Small intestine (tissue), 7 donors: ENCODE measurements at regions not wholly inside any gene's neighbourhood (a gene's known extent, or its start where the extent isn't known, plus 50 kb on each side); places are given as distances from the start of the nearest gene placed in this dataset.

Source experiments
- DNase-seq, 2 donors: peaks; one replicate each; pipeline versions ENCODE4 v3.0.0 to v3.0.0-alpha.2; 2013
- FAIRE-seq: peaks from 2 replicates; lab custom pipeline; 2012; peaks lifted over from hg19 to GRCh38; lab: Jason Lieb, UNC
- H3K27ac ChIP-seq, 3 donors: one replicate each; pipeline ENCODE4 v1.5.1; 2013; ENCODE audit warnings: low read length in 2 of 3, mild to moderate bottlenecking in 2 of 3, control low read depth in 1 of 3, inconsistent platforms in 1 of 3, low read depth in 1 of 3, moderate library complexity in 1 of 3
- H3K27me3 ChIP-seq, 3 donors: one replicate each; pipeline ENCODE4 v1.6.1; 2013; ENCODE audit warnings: low read length in 3 of 3, inconsistent platforms in 1 of 3; ENCODE audit not compliant: control insufficient read depth in 3 of 3, insufficient read depth in 3 of 3
- H3K36me3 ChIP-seq, 3 donors: one replicate each; pipeline ENCODE4 v1.6.1; 2013; ENCODE audit warnings: low read length in 3 of 3, inconsistent platforms in 1 of 3, low read depth in 1 of 3, mild to moderate bottlenecking in 1 of 3, moderate library complexity in 1 of 3; ENCODE audit not compliant: control insufficient read depth in 3 of 3, insufficient read depth in 2 of 3
- H3K4me1 ChIP-seq, 3 donors: one replicate each; pipeline ENCODE4 v1.6.1; 2013; ENCODE audit warnings: low read length in 2 of 3, inconsistent platforms in 1 of 3, low read depth in 1 of 3, mild to moderate bottlenecking in 1 of 3, moderate library complexity in 1 of 3; ENCODE audit not compliant: control insufficient read depth in 3 of 3, insufficient read depth in 2 of 3
- H3K4me3 ChIP-seq, 3 donors: one replicate each; pipeline ENCODE4 v1.5.1; 2013; ENCODE audit warnings: low read length in 3 of 3, control low read depth in 1 of 3, inconsistent platforms in 1 of 3, low read depth in 1 of 3, mild to moderate bottlenecking in 1 of 3, moderate library complexity in 1 of 3
- H3K9me3 ChIP-seq, 2 donors: one replicate each; pipeline ENCODE4 v1.6.1; 2013; ENCODE audit warnings: low read depth in 1 of 2, low read length in 1 of 2; ENCODE audit not compliant: control insufficient read depth in 2 of 2, insufficient read depth in 1 of 2
- WGBS, 3 donors: extraction: QIAGEN DNeasy Blood & Tissue Kit; methylation state at CpG; one replicate each; pipeline ENCODE4 v1.1.7; 2013; 5-methylcytosine and 5-hydroxymethylcytosine counted together
- donor health status: healthy with polysubstance abuse.
- donor health status: control.
- donor health status: control.
- donor health status: Bipolar disorder and iron deficiency.
- donor health status: healthy.

GRCh38 chr7:42332605-42333222 lies 95.7 kb upstream of the GLI3 start:
- no peak overlapping the region for H3K4me3 ChIP-seq
- DNase-seq (no peak), FAIRE-seq (no peak)
- no peaks in the 10 kb centered on the region for H3K36me3 ChIP-seq
- H3K27ac ChIP-seq: no peak overlapping the region
- no peaks in the 10 kb centered on the region for H3K4me1 ChIP-seq
- peaks cover 0 to 4% of the 10 kb centered on the region in 2 donors for H3K9me3 ChIP-seq
- WGBS, 3 donors: 94 to 96% (median 95%) methylated on average over 2 of the region's 2 CpGs
- no peaks in the 10 kb centered on the region for H3K27me3 ChIP-seq

- Histone ChIP-seq H3K9me3 (no peaks in the 10 kb centered on the region), H3K36me3 (no peaks in the 10 kb centered on the region), H3K27me3 (no peaks in the 10 kb centered on the region), H3K4me3 (no peak overlapping the region), H3K4me1 (no peaks in the 10 kb centered on the region), H3K27ac (no peak overlapping the region)
- DNase-seq (no peak), FAIRE-seq (no peak)
- 39 to 61% (median 48%) methylated on average over 2 of the region's 2 CpGs for WGBS, 3 donors
These were observed 82.6 kb upstream of the GLI3 start for GRCh38 chr7:42319631-42320030.

DNA sequence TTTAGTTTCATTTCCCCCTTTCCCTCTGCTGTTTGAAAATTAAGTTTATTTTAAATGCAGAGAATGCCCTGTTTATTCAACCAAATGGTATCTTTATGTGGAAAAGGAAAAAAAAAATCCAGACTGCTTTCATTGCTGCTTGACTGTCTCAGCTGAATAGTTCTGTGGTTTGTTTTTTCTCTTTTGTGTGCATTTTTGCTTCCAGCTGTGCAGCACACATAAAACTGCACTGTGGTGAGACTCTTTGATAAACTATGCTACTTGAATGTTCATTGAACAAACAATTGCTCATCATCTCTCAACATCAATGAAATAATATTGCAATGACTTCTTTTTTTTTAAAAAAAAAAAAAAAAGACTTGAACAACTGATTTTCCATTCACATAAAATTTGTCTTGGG lies 78.6 kb upstream of the GLI3 start:
- Histone ChIP-seq H3K4me1 (no peaks in the 10 kb centered on the region), H3K9me3 (peaks cover 0 to 3% of the 10 kb centered on the region in 2 donors), H3K4me3 (no peak overlapping the region), H3K27me3 (no peaks in the 10 kb centered on the region), H3K36me3 (no peaks in the 10 kb centered on the region), H3K27ac (no peak overlapping the region)
- no peak for FAIRE-seq
- no peak for DNase-seq

DNA sequence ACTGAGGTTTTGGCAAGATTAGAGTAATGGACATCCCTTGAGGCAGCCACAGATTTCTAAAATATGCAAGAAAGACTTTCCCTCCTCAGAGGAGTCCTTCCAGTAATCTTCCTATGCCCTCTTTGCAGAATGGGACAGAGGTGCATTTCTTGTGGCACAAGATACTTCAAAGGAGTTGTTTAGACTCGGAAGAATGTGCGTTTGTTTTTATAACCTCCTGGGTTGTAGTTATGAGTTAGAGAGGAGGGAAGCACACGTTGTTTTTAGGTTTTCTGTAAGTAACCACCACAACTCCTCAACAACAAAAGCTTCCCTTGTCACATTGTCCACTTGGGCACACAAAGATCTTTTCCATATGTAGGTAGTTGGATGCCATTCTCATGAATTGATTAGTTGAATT lies 78.1 kb upstream of the GLI3 start:
- FAIRE-seq: no peak

DNA sequence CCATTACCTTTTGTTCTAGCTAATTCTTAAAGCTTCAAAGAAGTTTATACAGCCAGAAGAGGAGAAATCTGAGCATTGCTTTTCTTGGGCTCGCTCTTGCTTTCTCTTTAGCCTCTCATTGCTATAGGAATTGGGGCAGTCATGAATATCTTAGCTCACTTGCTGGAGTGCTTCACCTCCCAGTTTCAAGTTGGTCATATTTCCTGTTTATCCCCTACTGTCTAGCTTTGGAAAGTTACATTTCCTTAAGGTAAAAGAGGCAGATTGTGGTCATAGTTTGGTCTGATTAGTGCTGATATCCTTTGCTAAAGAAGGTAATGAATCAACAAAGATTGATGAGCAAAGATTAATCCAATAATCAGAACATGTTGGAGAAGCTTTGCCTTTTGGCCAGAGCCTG lies 77.7 kb upstream of the GLI3 start:
- Histone ChIP-seq H3K27ac (no peak overlapping the region), H3K4me1 (no peaks in the 10 kb centered on the region), H3K4me3 (no peak overlapping the region), H3K36me3 (no peaks in the 10 kb centered on the region), H3K9me3 (peaks cover 0 to 3% of the 10 kb centered on the region in 2 donors), H3K27me3 (no peaks in the 10 kb centered on the region)
- WGBS, 3 donors: 54 to 67% (median 62%) methylated on average over 1 of the region's 1 CpG
- DNase-seq (no peak), FAIRE-seq (no peak)

More for the DNA sequence above, 78.1 kb upstream of the GLI3 start:
- no peaks in the 10 kb centered on the region for H3K4me1 ChIP-seq
- no peaks in the 10 kb centered on the region for H3K36me3 ChIP-seq
- DNase-seq: no peak
- H3K4me3 ChIP-seq: no peak overlapping the region
- peaks cover 0 to 3% of the 10 kb centered on the region in 2 donors for H3K9me3 ChIP-seq
- no peak overlapping the region for H3K27ac ChIP-seq
- no peaks in the 10 kb centered on the region for H3K27me3 ChIP-seq
- WGBS, 3 donors: 46 to 74% (median 65%) methylated on average over 3 of the region's 3 CpGs

GRCh38 chr7:42311195-42311594 lies 74.2 kb upstream of the GLI3 start:
- H3K4me1 ChIP-seq: no peaks in the 10 kb centered on the region
- no peak for FAIRE-seq
- H3K36me3 ChIP-seq: no peaks in the 10 kb centered on the region
- no peak overlapping the region for H3K4me3 ChIP-seq
- no peak overlapping the region for H3K27ac ChIP-seq
- no peaks in the 10 kb centered on the region for H3K27me3 ChIP-seq
- no peak for DNase-seq
- peaks cover 0 to 3% of the 10 kb centered on the region in 2 donors for H3K9me3 ChIP-seq

GRCh38 chr7:42292991-42293521 lies 56.0 kb upstream of the GLI3 start:
- Histone ChIP-seq H3K9me3 (no peaks in the 10 kb centered on the region), H3K36me3 (no peaks in the 10 kb centered on the region), H3K27me3 (no peaks in the 10 kb centered on the region), H3K27ac (no peak overlapping the region), H3K4me1 (no peaks in the 10 kb centered on the region), H3K4me3 (no peak overlapping the region)
- 28 to 61% (median 37%) methylated on average over 8 of the region's 8 CpGs for WGBS, 3 donors
- no peak for FAIRE-seq
- DNase-seq: no peak

DNA sequence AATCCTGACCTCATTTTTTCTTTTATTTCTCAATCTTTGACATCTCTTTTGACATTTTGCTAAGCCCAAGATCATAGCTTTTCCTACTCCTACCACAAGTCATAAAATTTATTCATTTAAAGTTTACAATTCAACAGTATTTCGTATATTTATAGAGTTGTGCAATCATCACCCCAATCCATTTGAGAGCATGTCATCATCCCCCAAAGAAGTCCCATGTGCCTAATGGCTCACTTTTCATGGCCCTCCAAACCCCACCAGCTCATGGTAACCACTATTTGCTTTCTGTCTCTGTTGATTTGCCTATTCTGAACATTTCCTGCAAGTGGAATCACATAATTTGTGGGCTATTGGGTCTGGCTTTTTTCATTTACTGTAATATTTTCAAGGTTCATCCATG lies 52.5 kb upstream of the GLI3 start:
- 56 to 93% (median 66%) methylated on average over 1 of the region's 1 CpG for WGBS, 3 donors
- FAIRE-seq (no peak), DNase-seq (no peak)
- no peak overlapping the region for H3K27ac ChIP-seq
- H3K9me3 ChIP-seq: no peaks in the 10 kb centered on the region
- no peaks in the 10 kb centered on the region for H3K36me3 ChIP-seq
- H3K27me3 ChIP-seq: no peaks in the 10 kb centered on the region
- H3K4me1 ChIP-seq: no peaks in the 10 kb centered on the region
- H3K4me3 ChIP-seq: no peak overlapping the region
